ENCODE measurements at regions not wholly inside any gene's neighbourhood (a gene's known extent, or its start where the extent isn't known, plus 50 kb on each side); places are given as distances from the start of the nearest gene placed in this dataset.

DNA sequence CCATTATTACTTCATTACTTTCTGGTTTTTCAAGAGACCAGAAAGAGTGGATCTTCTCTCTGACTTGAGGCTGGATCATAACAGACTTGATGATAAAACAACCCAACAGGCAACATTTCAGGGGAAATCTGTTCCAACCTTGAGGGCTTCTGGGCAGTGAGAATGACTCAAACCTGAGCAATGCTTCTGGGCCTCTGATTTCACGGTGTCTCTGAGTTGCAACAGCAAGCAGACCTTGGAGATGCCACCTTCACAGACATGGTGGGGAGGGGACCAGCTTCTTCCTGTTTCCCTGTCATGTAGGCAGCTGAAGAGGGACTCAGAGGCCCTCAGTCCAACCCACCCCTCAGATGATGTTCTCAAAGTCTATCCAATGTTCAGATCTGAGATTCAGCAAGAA is 104.0 kb downstream of the ABHD5 start:
- Histone ChIP-seq H3K9ac (ENCODE audit: insufficient read depth, low read length) (no peak overlapping the region), H3K4me1 (ENCODE audit: control insufficient read depth, extremely low read depth, insufficient read depth, low read length) (no peaks in the 10 kb centered on the region), H3K36me3 (ENCODE audit: control insufficient read depth, insufficient read depth, low read length) (no peaks in the 10 kb centered on the region), H3K27me3 (ENCODE audit: control insufficient read depth, insufficient read depth, low read length) (peaks cover 12% of the 10 kb centered on the region), H2AFZ (ENCODE audit: low read length) (no peak overlapping the region), H3K4me2 (ENCODE audit: extremely low read depth, insufficient read depth, low read length) (no peak overlapping the region), H3K27ac (ENCODE audit: insufficient read depth, low read length) (no peak overlapping the region), H3K9me3 (ENCODE audit: control insufficient read depth, insufficient read depth, low read depth, low read length) (no peaks in the 10 kb centered on the region), H4K20me1 (ENCODE audit: control insufficient read depth, extremely low read depth, insufficient read depth, low read length) (no peaks in the 10 kb centered on the region), H3K4me3 (replicated peaks in 1 of 4; ENCODE audit: control extremely low read depth in 1 of 4, insufficient read depth in 1 of 4, low read depth in 3 of 4, low read length in 4 of 4) (no peak overlapping the region), H3K79me2 (ENCODE audit: control insufficient read depth, insufficient read depth, low read length) (no peaks in the 10 kb centered on the region)
- DNase-seq (ENCODE audit: low read depth in 2 of 2), result peak; percentile 10 to 37
- TF ChIP-seq, protein P1, sequence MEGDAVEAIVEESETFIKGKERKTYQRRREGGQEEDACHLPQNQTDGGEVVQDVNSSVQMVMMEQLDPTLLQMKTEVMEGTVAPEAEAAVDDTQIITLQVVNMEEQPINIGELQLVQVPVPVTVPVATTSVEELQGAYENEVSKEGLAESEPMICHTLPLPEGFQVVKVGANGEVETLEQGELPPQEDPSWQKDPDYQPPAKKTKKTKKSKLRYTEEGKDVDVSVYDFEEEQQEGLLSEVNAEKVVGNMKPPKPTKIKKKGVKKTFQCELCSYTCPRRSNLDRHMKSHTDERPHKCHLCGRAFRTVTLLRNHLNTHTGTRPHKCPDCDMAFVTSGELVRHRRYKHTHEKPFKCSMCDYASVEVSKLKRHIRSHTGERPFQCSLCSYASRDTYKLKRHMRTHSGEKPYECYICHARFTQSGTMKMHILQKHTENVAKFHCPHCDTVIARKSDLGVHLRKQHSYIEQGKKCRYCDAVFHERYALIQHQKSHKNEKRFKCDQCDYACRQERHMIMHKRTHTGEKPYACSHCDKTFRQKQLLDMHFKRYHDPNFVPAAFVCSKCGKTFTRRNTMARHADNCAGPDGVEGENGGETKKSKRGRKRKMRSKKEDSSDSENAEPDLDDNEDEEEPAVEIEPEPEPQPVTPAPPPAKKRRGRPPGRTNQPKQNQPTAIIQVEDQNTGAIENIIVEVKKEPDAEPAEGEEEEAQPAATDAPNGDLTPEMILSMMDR (conservative IDR thresholded peaks at IDR 0.05 in 1 of 2, IDR thresholded peaks at IDR 0.05 in 1 of 2; ENCODE audit: low read depth in 1 of 2, low read length in 2 of 2), result no peak
- TF ChIP-seq EZH2 (IDR thresholded peaks at IDR 0.05; ENCODE audit: low read length, missing control alignments), result no peak

DNA sequence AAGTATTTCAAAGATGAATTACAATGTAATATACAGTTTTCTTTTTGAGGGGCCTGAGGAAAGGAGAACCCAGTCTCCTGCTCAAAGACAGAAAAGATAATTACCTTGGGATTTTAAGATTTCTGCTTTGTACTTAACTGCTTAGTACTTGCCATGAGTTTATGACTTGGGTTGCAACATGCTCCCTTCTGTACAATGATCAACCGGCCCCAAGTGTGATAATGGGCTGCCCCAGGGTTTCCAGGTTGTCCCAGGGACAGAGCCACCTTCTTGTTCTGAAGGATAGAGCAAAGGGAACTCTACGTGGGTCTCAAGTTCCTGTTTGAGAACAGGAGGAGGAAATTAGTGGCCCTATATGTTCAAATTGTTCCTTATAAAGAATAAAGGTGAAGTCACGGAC is 104.8 kb downstream of the ABHD5 start:
- no peaks in the 10 kb centered on the region for H3K79me2 ChIP-seq (ENCODE audit: control insufficient read depth, insufficient read depth, low read length)
- H3K9ac ChIP-seq (ENCODE audit: insufficient read depth, low read length), result no peak overlapping the region
- no peak for TF ChIP-seq EZH2 (IDR thresholded peaks at IDR 0.05; ENCODE audit: low read length, missing control alignments)
- TF ChIP-seq, protein P1 (conservative IDR thresholded peaks at IDR 0.05 in 1 of 2, IDR thresholded peaks at IDR 0.05 in 1 of 2; ENCODE audit: low read depth in 1 of 2, low read length in 2 of 2), result no peak
- no peak overlapping the region for H3K4me2 ChIP-seq (ENCODE audit: extremely low read depth, insufficient read depth, low read length)
- no peak overlapping the region for H2AFZ ChIP-seq (ENCODE audit: low read length)
- H3K36me3 ChIP-seq (ENCODE audit: control insufficient read depth, insufficient read depth, low read length), result no peaks in the 10 kb centered on the region
- no peaks in the 10 kb centered on the region for H3K9me3 ChIP-seq (ENCODE audit: control insufficient read depth, insufficient read depth, low read depth, low read length)
- DNase-seq (ENCODE audit: low read depth in 2 of 2), result no peak
- H4K20me1 ChIP-seq (ENCODE audit: control insufficient read depth, extremely low read depth, insufficient read depth, low read length), result no peaks in the 10 kb centered on the region
- no peak overlapping the region for H3K27ac ChIP-seq (ENCODE audit: insufficient read depth, low read length)
- peaks cover 12% of the 10 kb centered on the region for H3K27me3 ChIP-seq (ENCODE audit: control insufficient read depth, insufficient read depth, low read length)
- H3K4me3 ChIP-seq (replicated peaks in 1 of 4; ENCODE audit: control extremely low read depth in 1 of 4, insufficient read depth in 1 of 4, low read depth in 3 of 4, low read length in 4 of 4), result no peak overlapping the region
- no peaks in the 10 kb centered on the region for H3K4me1 ChIP-seq (ENCODE audit: control insufficient read depth, extremely low read depth, insufficient read depth, low read length)

DNA sequence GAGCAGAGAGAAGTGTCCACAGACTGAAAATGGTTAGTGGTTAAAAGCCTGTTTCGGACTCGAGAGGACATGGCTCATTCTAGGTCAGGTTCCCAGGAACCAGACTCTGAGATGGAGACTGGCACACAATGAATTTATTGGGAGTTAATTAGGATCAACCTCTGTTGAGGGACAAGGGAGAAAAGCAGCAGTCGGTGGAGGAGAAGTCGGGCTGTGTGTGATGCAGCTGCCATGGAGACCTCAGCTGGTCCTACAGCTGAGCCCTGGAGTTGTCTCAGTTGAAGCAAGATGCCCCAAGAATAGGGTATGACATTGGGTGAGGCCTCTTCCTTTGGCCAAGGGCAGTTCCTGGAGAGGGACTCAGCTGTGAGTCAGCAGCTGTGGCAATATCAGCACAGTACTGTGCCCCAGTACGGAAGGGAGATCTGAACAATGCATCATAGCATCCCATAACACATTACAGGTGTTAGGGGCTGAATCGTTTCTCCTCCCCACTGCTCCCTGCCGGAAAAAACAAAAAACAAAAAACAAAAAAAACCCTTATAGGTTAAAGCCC is 105.4 kb downstream of the ABHD5 start:
- no peaks in the 10 kb centered on the region for H3K36me3 ChIP-seq (ENCODE audit: control insufficient read depth, insufficient read depth, low read length)
- no peaks in the 10 kb centered on the region for H3K9me3 ChIP-seq (ENCODE audit: control insufficient read depth, insufficient read depth, low read depth, low read length)
- no peaks in the 10 kb centered on the region for H3K4me1 ChIP-seq (ENCODE audit: control insufficient read depth, extremely low read depth, insufficient read depth, low read length)
- H2AFZ ChIP-seq (ENCODE audit: low read length), result no peak overlapping the region
- DNase-seq (ENCODE audit: low read depth in 2 of 2), result no peak
- no peak overlapping the region for H3K9ac ChIP-seq (ENCODE audit: insufficient read depth, low read length)
- TF ChIP-seq, protein P1 (conservative IDR thresholded peaks at IDR 0.05 in 1 of 2, IDR thresholded peaks at IDR 0.05 in 1 of 2; ENCODE audit: low read depth in 1 of 2, low read length in 2 of 2), result no peak
- TF ChIP-seq EZH2 (IDR thresholded peaks at IDR 0.05; ENCODE audit: low read length, missing control alignments), result no peak
- H3K79me2 ChIP-seq (ENCODE audit: control insufficient read depth, insufficient read depth, low read length), result no peaks in the 10 kb centered on the region
- H3K27me3 ChIP-seq (ENCODE audit: control insufficient read depth, insufficient read depth, low read length), result peaks cover 10% of the 10 kb centered on the region
- no peak overlapping the region for H3K4me2 ChIP-seq (ENCODE audit: extremely low read depth, insufficient read depth, low read length)
- H3K4me3 ChIP-seq (replicated peaks in 1 of 4; ENCODE audit: control extremely low read depth in 1 of 4, insufficient read depth in 1 of 4, low read depth in 3 of 4, low read length in 4 of 4), result no peak overlapping the region
- no peak overlapping the region for H3K27ac ChIP-seq (ENCODE audit: insufficient read depth, low read length)
- H4K20me1 ChIP-seq (ENCODE audit: control insufficient read depth, extremely low read depth, insufficient read depth, low read length), result no peaks in the 10 kb centered on the region

Measured in fibroblast of lung (primary cell).